ENCODE measurements at regions not wholly inside any gene's neighbourhood (a gene's known extent, or its start where the extent isn't known, plus 50 kb on each side); places are given as distances from the start of the nearest gene placed in this dataset.

DNA sequence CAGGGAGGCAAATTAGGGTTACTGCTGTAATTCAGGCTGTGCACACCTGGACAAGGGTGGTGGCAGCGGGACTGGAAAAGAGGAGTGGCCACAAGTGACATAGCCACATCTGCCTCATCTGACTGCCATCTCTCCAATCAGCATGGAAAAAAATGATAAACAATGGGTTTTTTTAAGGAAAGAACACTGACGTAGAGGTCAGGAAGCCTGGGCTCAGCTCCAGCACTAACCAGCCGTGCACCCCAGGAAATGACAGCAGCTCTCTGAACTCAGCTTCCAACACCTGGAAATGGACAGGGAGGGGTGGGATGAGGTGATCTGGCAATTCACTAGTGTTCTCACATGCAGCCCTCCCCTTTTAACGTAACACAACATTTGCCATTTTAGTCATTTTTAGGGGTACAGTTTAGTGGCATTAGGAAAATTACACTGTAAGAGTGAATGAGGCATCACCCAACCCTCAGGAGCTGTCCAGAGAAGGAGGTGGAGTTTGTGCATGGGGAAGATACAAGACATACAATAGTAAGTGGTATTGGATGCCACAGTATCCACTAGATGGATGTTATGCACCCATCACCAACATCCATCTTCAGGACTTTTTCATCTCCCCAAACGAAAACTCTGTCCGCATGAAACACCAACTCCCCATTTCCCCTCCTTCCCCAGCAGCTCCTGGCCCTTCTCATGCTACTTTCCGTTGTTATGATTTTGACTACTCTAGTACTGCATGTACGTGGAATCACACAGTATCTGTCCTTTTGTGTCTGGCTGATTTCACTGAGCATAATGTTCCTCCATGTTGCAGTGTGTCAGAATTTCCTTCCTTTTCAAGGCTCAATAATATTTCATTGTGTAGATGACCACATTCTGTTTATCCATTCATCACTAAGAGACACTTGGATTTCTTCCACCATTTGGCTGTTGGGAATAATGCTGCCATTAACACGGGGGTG lies 215.5 kb upstream of the ECI2 start:
- H3K27me3 Mint-ChIP-seq: peaks cover 5% of the 10 kb centered on the region
- CTCF ChIA-PET: no interaction called here
- H3K4me3 Mint-ChIP-seq: no peak overlapping the region
- H3K27ac Mint-ChIP-seq: no peak overlapping the region
- no peaks in the 10 kb centered on the region for H3K4me1 Mint-ChIP-seq
- H3K9me3 Mint-ChIP-seq: no peaks in the 10 kb centered on the region
- DNase-seq: no peak
- H3K36me3 Mint-ChIP-seq: no peaks in the 10 kb centered on the region

DNA sequence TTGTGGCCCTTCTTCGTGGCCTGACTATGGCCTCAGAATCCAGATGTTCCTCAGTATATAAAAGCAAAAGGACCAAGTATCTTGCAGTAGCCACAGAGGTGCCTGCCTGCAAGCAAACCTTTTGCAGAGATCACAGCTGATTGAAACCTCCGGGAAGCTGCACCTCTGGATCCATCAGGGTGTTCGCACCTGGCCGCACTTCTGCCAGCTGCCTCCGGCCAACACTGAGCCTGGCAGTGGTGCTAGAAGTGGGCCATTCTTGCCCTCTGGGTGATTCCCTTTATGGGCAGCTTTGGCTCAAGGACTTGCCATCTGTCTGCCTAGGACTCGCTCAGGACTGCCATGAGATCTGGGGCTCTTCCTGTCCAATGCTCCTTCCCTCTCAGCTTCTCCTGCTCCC lies 214.6 kb upstream of the ECI2 start:
- Mint-ChIP-seq H3K27me3 (peaks cover 5% of the 10 kb centered on the region), H3K4me1 (no peaks in the 10 kb centered on the region), H3K9me3 (no peaks in the 10 kb centered on the region), H3K36me3 (no peaks in the 10 kb centered on the region), H3K4me3 (no peak overlapping the region), H3K27ac (no peak overlapping the region)
- DNase-seq: no peak
- CTCF ChIA-PET: no interaction called here

DNA sequence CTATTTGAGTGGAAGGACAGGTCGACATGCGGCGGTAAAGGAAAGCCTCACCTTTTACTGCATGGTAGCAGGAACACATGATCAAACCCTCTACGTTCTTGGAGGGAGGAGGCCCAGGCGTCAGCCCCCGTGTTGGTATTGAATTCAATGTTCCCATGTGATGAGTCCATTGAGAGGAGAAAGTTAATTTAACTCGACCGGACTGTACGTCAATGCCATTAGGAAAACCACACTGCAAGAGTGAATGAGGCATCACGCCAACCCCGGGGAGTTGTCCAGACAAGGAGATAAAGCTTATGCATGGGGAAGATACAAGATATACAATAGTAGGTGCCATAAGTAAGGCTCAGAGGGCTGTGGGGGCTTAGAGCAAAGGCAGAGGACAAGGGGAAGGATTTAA lies 213.9 kb upstream of the ECI2 start:
- H3K9me3 Mint-ChIP-seq: no peaks in the 10 kb centered on the region
- no peaks in the 10 kb centered on the region for H3K4me1 Mint-ChIP-seq
- no peaks in the 10 kb centered on the region for H3K36me3 Mint-ChIP-seq
- H3K4me3 Mint-ChIP-seq: no peak overlapping the region
- no peak overlapping the region for H3K27ac Mint-ChIP-seq
- no peak for DNase-seq
- peaks cover 5% of the 10 kb centered on the region for H3K27me3 Mint-ChIP-seq
- CTCF ChIA-PET: no interaction called here

DNA sequence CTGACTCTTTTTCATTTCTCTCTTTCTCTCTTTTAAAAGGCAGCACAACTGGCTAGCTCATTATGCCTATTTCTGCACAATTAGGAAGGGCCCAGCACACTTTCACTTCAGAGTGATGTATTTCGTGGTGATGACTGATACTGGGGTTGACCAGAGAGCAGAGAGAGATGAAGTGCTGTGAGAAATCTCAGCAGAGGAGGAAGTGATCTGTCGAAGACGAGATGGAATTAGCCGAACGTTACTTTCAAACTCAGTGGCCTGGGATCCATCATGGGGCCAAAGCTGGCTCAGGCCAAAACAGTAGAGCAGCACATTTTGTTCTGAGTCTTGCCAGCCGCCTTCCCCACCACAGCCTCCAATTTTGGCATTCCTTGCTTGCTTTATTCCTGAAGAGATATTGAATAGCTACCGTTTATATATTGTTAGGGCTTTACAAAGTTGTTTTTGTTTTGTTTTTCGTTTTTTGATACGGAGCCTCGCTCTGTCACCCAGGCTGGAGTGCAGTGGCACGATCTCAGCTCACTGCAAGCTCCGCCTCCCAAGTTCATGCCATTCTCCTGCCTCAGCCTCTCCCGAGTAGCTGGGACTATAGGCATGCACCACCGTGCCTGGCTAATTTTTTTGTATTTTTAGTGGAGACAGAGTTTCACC lies 213.2 kb upstream of the ECI2 start:
- DNase-seq: no peak
- no peaks in the 10 kb centered on the region for H3K36me3 Mint-ChIP-seq
- H3K9me3 Mint-ChIP-seq: no peaks in the 10 kb centered on the region
- peaks cover 11% of the 10 kb centered on the region for H3K27me3 Mint-ChIP-seq
- no peaks in the 10 kb centered on the region for H3K4me1 Mint-ChIP-seq
- CTCF ChIA-PET: no interaction called here
- no peak overlapping the region for H3K4me3 Mint-ChIP-seq
- H3K27ac Mint-ChIP-seq: no peak overlapping the region

DNA sequence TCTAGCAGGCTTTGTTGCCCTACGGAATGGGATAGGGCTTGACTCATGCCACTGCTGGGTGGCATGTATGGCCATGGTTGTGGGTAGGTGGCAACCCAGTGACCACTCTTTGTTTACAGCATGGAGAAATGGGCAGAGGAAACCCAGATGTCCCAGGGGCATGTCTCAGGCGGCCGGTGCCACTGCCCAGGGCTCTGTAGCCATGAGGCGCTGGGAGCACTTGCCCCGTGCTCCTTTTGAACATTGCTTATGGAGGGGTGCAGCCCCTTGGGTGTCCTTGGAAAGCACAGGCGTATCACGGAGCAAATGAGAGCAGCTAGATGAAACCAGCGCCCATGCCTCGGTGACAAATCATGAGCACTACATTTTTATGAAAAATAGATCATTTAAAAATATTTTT lies 212.5 kb upstream of the ECI2 start:
- Mint-ChIP-seq H3K36me3 (no peaks in the 10 kb centered on the region), H3K4me3 (no peak overlapping the region), H3K9me3 (no peaks in the 10 kb centered on the region), H3K4me1 (no peaks in the 10 kb centered on the region), H3K27ac (no peak overlapping the region), H3K27me3 (peaks cover 11% of the 10 kb centered on the region)
- CTCF ChIA-PET: no interaction called here
- DNase-seq: no peak

DNA sequence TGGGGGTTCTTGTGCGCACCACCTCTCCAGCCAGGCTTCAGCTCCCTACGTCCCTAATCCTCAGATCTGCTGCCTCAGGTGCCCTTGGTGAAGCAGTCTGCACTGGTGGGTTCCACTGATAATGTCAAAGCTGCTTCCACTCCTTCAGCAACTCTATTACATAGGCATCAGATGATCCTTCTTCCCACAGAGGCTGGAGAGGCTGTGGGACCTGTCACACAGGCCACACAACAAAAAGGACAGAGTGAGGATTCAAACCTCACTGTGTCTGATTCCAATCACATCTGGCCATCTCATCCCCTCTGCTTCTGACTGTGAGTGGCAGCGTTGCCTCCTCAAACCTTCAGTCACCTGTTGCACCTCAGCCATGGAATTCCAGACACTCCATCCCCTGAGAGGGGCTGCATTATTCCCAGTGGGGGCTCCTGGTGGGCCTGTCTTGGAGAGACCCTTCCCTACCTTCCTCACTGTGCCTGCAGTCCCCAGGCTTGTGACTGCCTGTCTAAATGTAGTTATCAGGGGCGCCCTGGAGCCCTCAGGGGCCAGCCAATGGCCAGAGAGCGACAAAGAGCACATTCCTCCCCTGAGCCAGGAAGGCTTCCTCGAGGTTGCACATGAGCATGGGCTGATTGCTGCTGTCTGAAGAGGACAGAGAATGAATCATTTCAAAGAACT lies 211.4 kb upstream of the ECI2 start:
- H3K27ac Mint-ChIP-seq: no peak overlapping the region

DNA sequence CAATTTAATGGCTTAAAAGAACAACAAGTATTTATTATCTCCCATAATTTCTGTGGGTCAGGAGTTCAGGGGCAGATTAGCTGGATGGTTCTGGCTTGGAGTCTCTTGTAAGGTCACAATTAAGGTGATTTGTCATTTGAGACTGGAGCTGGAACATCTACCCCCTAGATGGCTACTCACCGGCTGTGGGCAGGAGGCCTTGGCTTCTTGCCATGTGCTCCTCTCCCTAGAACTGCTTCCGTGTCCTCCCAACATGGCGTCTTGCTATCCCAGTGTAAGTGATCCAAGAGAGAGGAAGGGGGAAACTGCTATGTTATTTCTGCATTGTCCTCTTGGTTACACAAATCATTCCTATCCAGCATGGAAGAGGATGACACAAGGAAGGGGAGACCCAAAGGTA lies 210.2 kb upstream of the ECI2 start:
- Mint-ChIP-seq H3K36me3 (no peaks in the 10 kb centered on the region), H3K4me1 (no peaks in the 10 kb centered on the region), H3K9me3 (no peaks in the 10 kb centered on the region), H3K27me3 (peaks cover 13% of the 10 kb centered on the region), H3K4me3 (no peak overlapping the region), H3K27ac (no peak overlapping the region)
- DNase-seq: no peak
- CTCF ChIA-PET: no interaction called here

More for the DNA sequence above, 211.4 kb upstream of the ECI2 start:
- Mint-ChIP-seq H3K9me3 (no peaks in the 10 kb centered on the region), H3K36me3 (no peaks in the 10 kb centered on the region), H3K4me1 (no peaks in the 10 kb centered on the region), H3K4me3 (no peak overlapping the region), H3K27me3 (peaks cover 11% of the 10 kb centered on the region)
- CTCF ChIA-PET: no interaction called here
- no peak for DNase-seq

DNA sequence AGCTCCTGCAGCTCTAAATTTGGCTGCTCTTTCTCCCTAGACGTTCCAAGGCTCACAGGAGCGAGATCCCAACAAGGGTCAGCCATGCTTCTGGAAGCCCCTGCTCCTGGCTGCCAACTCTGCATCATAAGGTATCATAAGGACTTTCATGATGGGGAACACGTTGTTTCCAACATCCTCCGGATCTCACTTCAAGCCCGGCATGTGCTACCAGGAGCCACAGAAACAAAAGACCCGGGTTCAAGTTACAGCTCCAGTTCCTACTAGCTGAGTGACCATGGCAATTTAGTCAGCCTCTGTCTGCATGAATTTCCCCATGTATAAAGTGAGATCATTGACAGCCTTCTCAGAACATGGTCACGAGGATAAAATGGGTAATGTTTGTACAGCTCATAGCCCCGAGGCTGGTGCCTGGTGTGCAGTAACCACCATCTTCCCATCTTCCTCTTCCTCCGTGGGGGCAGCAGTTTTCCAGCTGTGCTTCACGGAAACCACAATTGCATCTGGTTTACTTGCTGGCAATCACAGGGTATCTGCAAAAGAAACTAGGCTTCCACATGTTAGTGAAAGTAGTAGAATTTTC lies 209.0 kb upstream of the ECI2 start:
- Mint-ChIP-seq H3K4me1 (no peaks in the 10 kb centered on the region), H3K9me3 (no peaks in the 10 kb centered on the region), H3K27me3 (peaks cover 15% of the 10 kb centered on the region), H3K4me3 (no peak overlapping the region), H3K36me3 (no peaks in the 10 kb centered on the region), H3K27ac (no peak overlapping the region)
- CTCF ChIA-PET: no interaction called here
- DNase-seq: no peak

DNA sequence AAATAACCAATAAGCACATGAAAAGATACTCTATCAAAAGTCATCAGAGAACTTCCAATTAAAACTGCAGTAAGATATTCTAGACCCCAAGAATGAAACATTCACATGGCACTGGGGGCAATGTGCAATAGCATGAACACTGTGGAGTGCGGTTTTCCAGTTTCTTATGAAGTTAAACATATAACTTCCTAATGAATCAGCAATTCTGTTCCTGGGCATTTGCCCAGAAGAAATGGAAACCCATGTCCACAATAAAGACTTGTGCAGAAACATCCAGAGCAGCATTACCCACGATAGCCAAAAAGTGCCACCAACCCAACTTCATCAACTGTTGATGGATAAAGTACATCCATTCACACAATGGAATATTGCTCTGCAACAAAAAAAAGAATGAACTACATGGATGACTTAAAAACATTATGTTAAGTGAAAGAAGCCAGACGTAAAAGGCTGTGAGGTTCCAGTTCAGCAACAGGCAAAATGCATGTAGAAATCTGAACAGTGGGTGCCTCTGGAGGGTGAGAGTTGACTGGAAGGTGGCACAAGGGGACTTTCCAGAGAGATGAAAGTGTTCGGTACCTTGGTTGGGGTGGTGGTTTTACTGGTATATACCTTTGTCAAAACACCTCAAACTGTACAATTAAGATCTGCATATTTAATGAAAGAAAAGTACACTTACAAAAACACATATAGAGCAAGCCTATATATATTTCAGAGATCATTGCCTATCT lies 207.2 kb upstream of the ECI2 start:
- DNase-seq: no peak
- no peak overlapping the region for H3K4me3 Mint-ChIP-seq
- no peaks in the 10 kb centered on the region for H3K4me1 Mint-ChIP-seq
- CTCF ChIA-PET: no interaction called here
- no peak overlapping the region for H3K27ac Mint-ChIP-seq
- H3K9me3 Mint-ChIP-seq: no peaks in the 10 kb centered on the region
- H3K36me3 Mint-ChIP-seq: no peaks in the 10 kb centered on the region
- H3K27me3 Mint-ChIP-seq: peaks cover 15% of the 10 kb centered on the region

DNA sequence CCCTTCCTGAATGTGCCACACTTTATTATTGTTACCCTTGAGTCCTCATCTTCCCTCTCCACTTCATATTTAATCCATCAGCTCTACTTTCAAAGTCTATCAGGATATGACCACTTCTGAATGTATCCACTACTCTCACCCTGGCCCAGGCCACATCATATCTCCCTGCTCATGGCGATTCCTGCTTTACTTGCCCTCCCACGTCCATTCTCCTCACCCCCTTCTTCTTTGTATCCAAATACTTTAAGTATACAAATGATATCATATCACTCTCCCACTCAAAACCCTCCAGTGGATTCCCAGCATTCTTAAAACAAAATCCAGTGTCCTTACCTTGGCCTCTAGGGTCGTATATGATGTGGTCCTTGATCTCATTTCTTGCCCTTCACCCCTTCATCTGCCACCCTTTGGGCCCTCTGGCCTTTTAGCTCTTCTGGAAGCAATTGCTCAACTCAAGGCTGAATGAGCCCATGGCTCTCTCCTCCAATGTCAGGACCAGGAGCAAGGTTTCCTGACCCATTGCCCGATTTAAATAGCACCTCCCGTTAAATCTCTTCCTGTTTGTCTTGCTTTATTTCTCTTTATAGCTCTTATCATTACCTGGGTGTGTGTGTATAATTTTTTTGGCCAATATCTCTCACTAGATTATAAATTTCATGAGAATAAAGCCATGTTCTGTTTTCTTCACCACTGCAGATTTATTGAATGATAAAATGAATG lies 205.9 kb upstream of the ECI2 start:
- Mint-ChIP-seq H3K4me1 (no peaks in the 10 kb centered on the region), H3K27ac (no peak overlapping the region), H3K27me3 (peaks cover 10% of the 10 kb centered on the region), H3K36me3 (no peaks in the 10 kb centered on the region), H3K9me3 (no peaks in the 10 kb centered on the region), H3K4me3 (no peak overlapping the region)
- CTCF ChIA-PET: no interaction called here
- no peak for DNase-seq

DNA sequence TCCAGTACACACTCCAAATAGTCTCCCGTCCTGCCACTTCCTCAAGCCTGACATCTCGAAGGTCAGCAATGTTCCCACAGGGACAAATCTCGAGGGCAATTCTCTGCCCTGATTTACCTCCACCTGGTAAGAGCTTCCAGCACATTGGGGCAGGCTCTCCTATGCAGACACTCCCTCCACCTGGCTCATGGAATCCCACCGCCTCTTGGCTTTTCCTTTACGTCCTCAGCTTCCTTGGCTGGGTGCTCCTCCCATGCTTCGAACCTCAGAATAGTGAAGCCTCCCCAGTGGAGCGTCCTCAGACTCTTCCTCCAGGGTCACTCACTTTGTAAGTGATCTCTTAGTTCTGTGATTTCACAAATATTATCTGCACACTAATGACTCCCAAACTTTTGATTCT lies 205.2 kb upstream of the ECI2 start:
- Mint-ChIP-seq H3K4me3 (no peak overlapping the region), H3K4me1 (no peaks in the 10 kb centered on the region), H3K36me3 (no peaks in the 10 kb centered on the region), H3K27ac (no peak overlapping the region), H3K27me3 (peaks cover 10% of the 10 kb centered on the region), H3K9me3 (no peaks in the 10 kb centered on the region)
- no peak for DNase-seq
- CTCF ChIA-PET: no interaction called here

DNA sequence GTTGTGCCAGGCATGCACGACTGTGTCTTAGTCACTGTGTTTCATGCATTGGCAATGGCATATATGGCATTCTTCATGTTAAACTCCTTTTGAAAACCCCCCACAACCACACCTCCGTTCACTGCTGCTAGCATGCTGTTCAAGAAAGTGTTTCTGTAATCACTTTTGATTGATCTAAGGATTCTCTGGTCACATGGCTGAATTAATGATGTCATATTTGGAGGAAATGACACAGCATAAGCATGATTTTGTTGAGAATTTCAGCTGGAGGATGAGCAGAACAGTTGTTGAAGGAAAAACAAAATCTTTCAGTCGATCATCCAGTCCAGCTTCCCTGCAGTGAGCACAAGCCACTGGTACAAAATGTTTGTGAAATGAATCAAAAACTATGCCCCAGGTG lies 203.5 kb upstream of the ECI2 start:
- Mint-ChIP-seq H3K9me3 (no peaks in the 10 kb centered on the region), H3K4me1 (no peaks in the 10 kb centered on the region), H3K4me3 (no peak overlapping the region), H3K27me3 (peaks cover 6% of the 10 kb centered on the region), H3K27ac (no peak overlapping the region), H3K36me3 (no peaks in the 10 kb centered on the region)
- no peak for DNase-seq
- CTCF ChIA-PET: no interaction called here

DNA sequence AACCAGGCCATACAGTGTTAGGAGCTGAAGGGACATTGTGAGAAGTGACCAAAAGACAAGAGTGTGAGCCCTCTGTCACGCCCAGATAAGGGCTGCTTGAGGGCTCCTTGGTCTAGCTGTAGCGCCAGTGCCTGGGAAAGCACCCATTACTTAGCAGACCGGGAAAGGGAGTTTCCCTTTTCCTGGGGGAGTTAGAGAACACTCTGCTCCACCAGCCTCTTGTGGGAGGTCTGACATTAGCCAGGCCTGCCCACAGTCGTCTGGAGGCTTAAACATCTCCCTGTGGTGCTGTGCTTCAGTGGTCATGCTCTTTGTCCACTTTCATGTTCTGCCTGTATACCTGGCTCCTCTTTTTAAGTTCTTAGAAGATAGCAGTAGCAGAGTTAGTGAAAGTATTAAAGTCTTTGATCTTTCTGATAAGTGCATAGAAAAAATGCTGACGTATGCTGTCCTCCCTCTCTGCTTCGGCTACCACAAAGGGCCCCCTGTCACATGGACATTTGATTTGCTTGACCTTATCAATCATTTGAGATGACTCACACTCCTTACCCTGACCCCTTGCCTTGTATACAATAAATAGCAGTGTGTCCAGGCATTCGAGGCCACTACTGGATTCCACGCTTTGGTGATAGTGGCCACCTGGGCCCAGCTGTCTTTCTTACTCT lies 201.5 kb upstream of the ECI2 start:
- H3K4me3 Mint-ChIP-seq: no peak overlapping the region
- CTCF ChIA-PET: no interaction called here

More for the DNA sequence above, 201.5 kb upstream of the ECI2 start:
- no peaks in the 10 kb centered on the region for H3K9me3 Mint-ChIP-seq
- H3K4me1 Mint-ChIP-seq: no peaks in the 10 kb centered on the region
- DNase-seq: no peak
- H3K27ac Mint-ChIP-seq: no peak overlapping the region
- no peaks in the 10 kb centered on the region for H3K36me3 Mint-ChIP-seq
- peaks cover 4% of the 10 kb centered on the region for H3K27me3 Mint-ChIP-seq

Data from activated naive CD4-positive, alpha-beta T cell treated with anti-CD3 and anti-CD28 coated beads, Interleukin-2, amount 10 ng/mL, durations not matched to agents 7 days and 5 days (primary cell).